Cardiac fibroblast (primary cell): ENCODE measurements at regions not wholly inside any gene's neighbourhood (a gene's known extent, or its start where the extent isn't known, plus 50 kb on each side); places are given as distances from the start of the nearest gene placed in this dataset.

Experiments used
- DNase-seq, 2 donors: peaks; one replicate each; pipeline versions ENCODE4 v3.0.0 to v3.0.0-alpha.2; 2010; ENCODE audit warnings: low read depth in 2 of 2
- H3K4me3 ChIP-seq, 2 donors: replicated peaks in 1 of 2; 1 replicate in 1 of 2; 2 replicates in 1 of 2; pipeline ENCODE4 v1.5.1; 2011; ENCODE audit warnings: low read depth in 2 of 2, low read length in 2 of 2, mild to moderate bottlenecking in 2 of 2, moderate library complexity in 1 of 2
- TF ChIP-seq, protein P1 (sequence below): IDR thresholded peaks from one replicate; pipeline ENCODE4 v1.5.1; 2011; ENCODE audit warnings: low read depth, mild to moderate bottlenecking, low read length, inconsistent platforms

DNA sequence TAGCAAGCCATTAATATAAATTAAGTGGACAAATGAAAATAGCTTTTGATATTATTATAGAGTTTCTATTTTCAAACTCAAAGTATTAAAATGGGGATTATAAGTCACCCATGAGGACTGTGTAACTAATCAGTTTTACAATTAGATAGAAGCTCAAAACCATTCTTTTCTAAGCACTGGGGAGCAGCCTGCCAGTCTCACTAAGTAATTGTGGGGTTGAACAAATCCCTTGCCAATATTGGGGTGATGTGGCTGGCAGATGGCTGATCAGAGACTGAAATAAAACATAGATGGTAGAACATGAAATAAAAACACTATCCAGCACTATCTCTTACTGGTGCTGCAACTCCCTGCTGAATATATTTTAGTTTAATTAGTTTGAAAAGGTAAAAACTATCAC lies 353.2 kb downstream of the FLRT2 start:
- TF ChIP-seq, protein P1, sequence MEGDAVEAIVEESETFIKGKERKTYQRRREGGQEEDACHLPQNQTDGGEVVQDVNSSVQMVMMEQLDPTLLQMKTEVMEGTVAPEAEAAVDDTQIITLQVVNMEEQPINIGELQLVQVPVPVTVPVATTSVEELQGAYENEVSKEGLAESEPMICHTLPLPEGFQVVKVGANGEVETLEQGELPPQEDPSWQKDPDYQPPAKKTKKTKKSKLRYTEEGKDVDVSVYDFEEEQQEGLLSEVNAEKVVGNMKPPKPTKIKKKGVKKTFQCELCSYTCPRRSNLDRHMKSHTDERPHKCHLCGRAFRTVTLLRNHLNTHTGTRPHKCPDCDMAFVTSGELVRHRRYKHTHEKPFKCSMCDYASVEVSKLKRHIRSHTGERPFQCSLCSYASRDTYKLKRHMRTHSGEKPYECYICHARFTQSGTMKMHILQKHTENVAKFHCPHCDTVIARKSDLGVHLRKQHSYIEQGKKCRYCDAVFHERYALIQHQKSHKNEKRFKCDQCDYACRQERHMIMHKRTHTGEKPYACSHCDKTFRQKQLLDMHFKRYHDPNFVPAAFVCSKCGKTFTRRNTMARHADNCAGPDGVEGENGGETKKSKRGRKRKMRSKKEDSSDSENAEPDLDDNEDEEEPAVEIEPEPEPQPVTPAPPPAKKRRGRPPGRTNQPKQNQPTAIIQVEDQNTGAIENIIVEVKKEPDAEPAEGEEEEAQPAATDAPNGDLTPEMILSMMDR = no peak
- DNase-seq = no peak
- H3K4me3 ChIP-seq = no peak overlapping the region

DNA sequence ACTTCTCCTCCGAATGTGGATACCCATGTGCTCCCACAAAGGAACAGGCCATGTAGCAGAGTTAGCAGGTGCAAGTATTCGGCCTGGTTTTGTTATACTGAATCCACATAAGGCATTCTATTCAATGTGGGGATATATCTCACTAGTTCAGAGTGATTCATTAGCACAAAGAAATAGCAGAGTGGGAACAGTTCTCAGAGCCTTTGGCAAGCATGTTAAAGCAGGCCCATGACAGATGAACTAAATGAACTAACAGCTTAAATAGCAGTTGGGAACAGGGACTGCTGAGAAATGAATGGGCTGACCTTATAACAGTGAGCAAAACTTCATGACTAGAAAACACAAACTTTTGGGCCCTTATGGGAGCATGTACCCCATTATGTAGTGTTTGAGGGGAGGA lies 352.0 kb downstream of the FLRT2 start:
- no peak overlapping the region for H3K4me3 ChIP-seq
- no peak for DNase-seq
- TF ChIP-seq, protein P1 = no peak

DNA sequence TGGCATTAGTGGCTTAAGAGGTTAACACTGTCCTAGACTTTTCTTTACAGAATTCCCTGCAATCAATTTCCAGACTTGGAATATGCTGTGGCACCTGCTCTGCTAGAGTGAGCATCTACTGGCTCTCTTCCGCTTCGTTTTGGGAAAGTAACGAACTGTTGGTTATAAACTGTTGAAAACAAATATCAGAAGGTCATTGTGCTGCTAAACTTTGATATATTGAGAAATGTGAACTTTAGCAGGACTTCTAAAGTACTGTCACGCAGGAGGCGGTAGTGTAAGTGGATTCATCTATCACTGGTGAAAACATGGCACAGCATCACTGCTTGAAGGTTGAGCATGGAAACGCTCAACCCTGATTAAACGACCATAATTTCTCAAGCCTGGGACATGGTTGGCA lies 348.9 kb downstream of the FLRT2 start:
- TF ChIP-seq, protein P1 = no peak
- DNase-seq = no peak
- no peak overlapping the region for H3K4me3 ChIP-seq

DNA sequence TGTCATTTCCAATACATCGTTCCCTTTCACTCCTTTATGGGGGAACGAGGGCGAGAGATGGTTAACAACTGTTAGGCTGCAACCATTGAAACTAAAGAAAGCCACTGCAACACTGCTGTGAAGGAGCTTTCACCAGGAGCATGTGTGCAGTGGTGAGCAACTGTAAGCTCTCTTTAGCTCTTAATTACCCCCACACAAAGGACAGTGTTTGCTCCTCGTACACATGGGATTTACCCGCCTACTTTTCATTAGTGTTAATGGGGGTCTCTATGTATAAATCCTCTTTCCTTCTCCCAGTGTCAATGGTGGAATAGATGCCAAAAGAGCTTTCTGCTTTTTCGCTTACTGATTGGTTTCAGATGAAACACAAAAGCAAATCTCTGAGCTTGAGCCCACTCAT lies 343.1 kb downstream of the FLRT2 start:
- TF ChIP-seq, protein P1 = no peak
- no peak overlapping the region for H3K4me3 ChIP-seq
- no peak for DNase-seq

DNA sequence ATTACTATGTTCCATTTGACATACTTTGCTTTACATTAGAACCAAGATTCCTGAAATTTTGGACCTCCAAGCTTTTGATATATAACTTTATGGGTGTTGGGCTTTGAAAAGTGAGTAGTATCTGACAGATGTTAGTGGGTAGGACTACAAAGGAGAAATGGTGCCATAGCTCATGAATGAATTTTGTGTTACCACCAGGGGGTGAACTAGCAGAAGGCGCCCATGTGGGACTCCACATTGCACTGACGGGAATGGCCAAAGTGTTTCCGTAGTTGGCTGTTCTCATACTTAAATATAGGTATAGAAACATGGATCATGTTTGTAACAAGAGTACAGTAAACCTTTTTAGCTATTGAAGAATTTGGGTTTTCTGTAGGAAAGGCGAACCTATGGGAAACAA lies 337.5 kb downstream of the FLRT2 start:
- TF ChIP-seq, protein P1 = no peak
- no peak overlapping the region for H3K4me3 ChIP-seq
- DNase-seq = no peak

DNA sequence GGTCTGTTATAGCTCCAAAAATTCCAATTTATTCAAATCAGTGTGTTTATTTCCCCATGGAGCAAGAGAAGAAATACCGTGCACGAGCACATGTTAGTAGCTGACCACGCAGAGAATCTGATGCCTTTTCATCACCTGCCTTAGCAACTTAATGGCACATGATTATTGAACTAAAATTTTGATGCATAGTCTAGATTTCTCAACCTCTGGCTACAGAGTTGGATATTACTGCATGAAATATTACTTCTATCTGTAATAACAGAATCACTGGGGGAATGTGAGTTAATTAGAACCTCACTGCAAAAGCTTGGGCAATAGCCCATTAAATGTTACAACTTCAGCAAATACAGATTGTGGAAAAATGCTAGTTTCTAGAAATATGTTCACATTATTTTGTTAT lies 335.8 kb downstream of the FLRT2 start:
- no peak for DNase-seq
- TF ChIP-seq, protein P1 = no peak
- H3K4me3 ChIP-seq = no peak overlapping the region

DNA sequence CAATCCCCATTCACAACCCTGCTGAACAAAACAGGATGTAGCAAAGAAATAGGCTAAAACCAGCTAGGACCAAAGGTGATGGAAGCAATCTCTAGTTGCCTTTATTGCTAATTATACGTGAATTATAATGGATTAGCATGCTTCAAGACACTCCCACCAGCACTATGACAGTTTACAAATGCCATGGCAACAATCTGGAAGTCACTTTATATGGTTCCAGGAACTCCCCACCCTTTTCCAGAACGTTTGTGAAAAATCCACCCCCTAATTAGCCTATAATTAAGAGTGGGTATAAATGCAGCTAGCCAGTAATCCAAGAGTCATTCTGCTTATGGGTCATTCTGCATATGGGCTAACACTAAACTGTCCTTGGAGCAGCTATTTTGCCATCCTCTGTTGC lies 328.7 kb downstream of the FLRT2 start:
- TF ChIP-seq, protein P1 = no peak
- no peak overlapping the region for H3K4me3 ChIP-seq
- DNase-seq = no peak
